Vagina (tissue), 2 donors: ENCODE measurements at regions not wholly inside any gene's neighbourhood (a gene's known extent, or its start where the extent isn't known, plus 50 kb on each side); places are given as distances from the start of the nearest gene placed in this dataset.

Source experiments
- CTCF ChIP-seq, 3 experiments: fragments of 450-650 bp in 2 of 3; fragments of 200-600 bp in 1 of 3; sonication (generic) in 1 of 3; IDR thresholded peaks; one replicate each; pipeline ENCODE4 v1.5.1; 2017 to 2019; ENCODE audit warnings: antibody characterized with exemption in 3 of 3, mild to moderate bottlenecking in 2 of 3, moderate library complexity in 2 of 3
- POLR2A ChIP-seq, 2 donors: fragments of 450-650 bp; IDR thresholded peaks; one replicate each; pipeline ENCODE4 v1.6.1; 2017; ENCODE audit warnings: antibody characterized with exemption in 2 of 2, mild to moderate bottlenecking in 2 of 2, moderate library complexity in 2 of 2
- POLR2AphosphoS5 ChIP-seq, 2 donors: sonication (generic); formaldehyde crosslinking; IDR thresholded peaks; one replicate each; pipeline ENCODE4 v1.9.0; 2017; ENCODE audit warnings: antibody characterized with exemption in 2 of 2, mild to moderate bottlenecking in 2 of 2, low read depth in 1 of 2; ENCODE audit not compliant: insufficient read depth in 1 of 2

GRCh38 chr2:53127061-53127650 is 640.4 kb upstream of the CHAC2 start:
- TF ChIP-seq POLR2A (IDR thresholded peaks at IDR 0.05) (no peak), POLR2AphosphoS5 (IDR thresholded peaks at IDR 0.05; ENCODE audit: insufficient read depth in 1 of 2, low read depth in 1 of 2) (no peak), CTCF (IDR thresholded peaks at IDR 0.05) (no peak)
